ENCODE measurements at regions not wholly inside any gene's neighbourhood (a gene's known extent, or its start where the extent isn't known, plus 50 kb on each side); places are given as distances from the start of the nearest gene placed in this dataset.

DNA sequence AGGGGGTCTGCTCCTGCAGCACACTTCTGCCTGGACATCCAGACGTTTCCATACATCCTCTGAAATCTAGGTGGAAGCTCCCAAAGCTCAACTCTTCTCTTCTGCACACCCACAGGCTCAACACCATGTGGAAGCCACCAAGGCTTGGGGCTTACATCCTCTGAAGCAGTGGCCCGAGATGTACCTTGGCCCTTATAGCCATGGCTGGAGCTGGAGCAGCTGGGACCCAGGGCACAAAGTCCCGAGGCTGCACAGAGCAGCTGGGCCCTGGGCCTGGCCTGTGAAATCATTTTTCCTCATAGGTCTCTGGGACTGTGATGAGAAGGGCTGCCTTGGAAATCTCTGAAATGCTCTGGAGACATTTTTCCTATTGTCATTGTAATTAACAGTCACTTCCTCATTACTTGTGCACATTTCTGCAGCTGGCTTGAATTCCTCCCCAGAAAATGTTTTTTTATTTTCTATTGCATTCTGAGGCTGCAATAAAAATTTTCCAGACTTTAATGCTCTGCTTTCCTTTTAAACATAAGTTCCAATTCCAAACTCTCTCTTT lies 645.6 kb downstream of the RWDD3 start:
- Histone ChIP-seq H3K27ac (ENCODE audit: low read depth, low read length) (no peak overlapping the region), H3K27me3 (replicated peaks in 1 of 4; ENCODE audit: control insufficient read depth in 3 of 4, extremely low read depth in 1 of 4, insufficient read depth in 3 of 4, low read length in 3 of 4) (no peaks in the 10 kb centered on the region), H3K79me1 (ENCODE audit: low read depth, low read length) (no peaks in the 10 kb centered on the region), H2BK120ac (replicated peaks; ENCODE audit: low read depth, low read length) (no peak overlapping the region), H3K36me3 (ENCODE audit: control insufficient read depth in 2 of 4, insufficient read depth in 4 of 4, low read length in 3 of 4) (no peaks in the 10 kb centered on the region), H3K4ac (replicated peaks; ENCODE audit: insufficient read length, low read depth, low read length) (no peak overlapping the region), H3K14ac (ENCODE audit: insufficient read length) (no peak overlapping the region), H3K4me2 (ENCODE audit: insufficient read depth in 1 of 2, low read depth in 2 of 2, low read length in 2 of 2) (no peak overlapping the region), H2BK15ac (ENCODE audit: low read length) (no peak overlapping the region), H2AK5ac (ENCODE audit: low read depth, low read length) (no peak overlapping the region), H3K4me1 (replicated peaks in 1 of 4; ENCODE audit: control insufficient read depth in 3 of 4, insufficient read depth in 4 of 4, low read length in 3 of 4) (no peaks in the 10 kb centered on the region), H2BK20ac (ENCODE audit: low read length) (no peak overlapping the region), H4K5ac (ENCODE audit: insufficient read length, low read depth, low read length) (no peak overlapping the region), H3K56ac (replicated peaks; ENCODE audit: insufficient read length, low read depth, low read length) (no peak overlapping the region), H2BK5ac (ENCODE audit: low read depth, low read length) (no peak overlapping the region), H3K79me2 (ENCODE audit: control insufficient read depth in 1 of 2, insufficient read depth in 2 of 2, low read length in 2 of 2) (no peaks in the 10 kb centered on the region), H4K8ac (ENCODE audit: extremely low read depth, insufficient read depth, low read length) (no peak overlapping the region), H2AFZ (ENCODE audit: low read length) (no peak overlapping the region), H4K91ac (replicated peaks; ENCODE audit: insufficient read length, low read length) (no peak overlapping the region), H3K23ac (ENCODE audit: insufficient read length) (no peak overlapping the region), H2BK12ac (ENCODE audit: low read depth, low read length) (no peak overlapping the region), H3K18ac (ENCODE audit: extremely low read depth, low read length) (no peak overlapping the region), H4K20me1 (replicated peaks in 1 of 2; ENCODE audit: control insufficient read depth in 1 of 2, insufficient read depth in 2 of 2, low read length in 2 of 2) (no peaks in the 10 kb centered on the region), H3K4me3 (ENCODE audit: extremely low read depth in 1 of 4, insufficient read depth in 2 of 4, low read depth in 3 of 4, low read length in 4 of 4) (no peak overlapping the region), H3K9ac (replicated peaks in 1 of 4; ENCODE audit: extremely low read depth in 1 of 4, low read depth in 3 of 4, low read length in 3 of 4) (no peak overlapping the region), H3K9me3 (ENCODE audit: insufficient read depth in 2 of 2, low read depth in 1 of 2, low read length in 1 of 2) (peaks cover 4 to 8% of the 10 kb centered on the region in 2 experiments; a peak in 2 of 4 replicates), H3K23me2 (ENCODE audit: low read depth, low read length) (no peaks in the 10 kb centered on the region)
- DNase-seq (ENCODE audit: low read depth in 1 of 2, low spot score in 2 of 2) (no peak), FAIRE-seq (no peak)
- TF ChIP-seq GTF2F1 (IDR thresholded peaks at IDR 0.05; ENCODE audit: borderline replicate concordance, low read depth, low read length), result no peak
- TF ChIP-seq SP4 (IDR thresholded peaks at IDR 0.05; ENCODE audit: low read length), result no peak
- TF ChIP-seq TCF12 (IDR thresholded peaks at IDR 0.05; ENCODE audit: low read depth, low read length), result no peak
- TF ChIP-seq RNF2 (IDR thresholded peaks at IDR 0.05; ENCODE audit: borderline replicate concordance, low read depth, low read length, missing control alignments, poor library complexity, severe bottlenecking), result no peak
- no peak for TF ChIP-seq RFX5 (IDR thresholded peaks at IDR 0.05; ENCODE audit: borderline replicate concordance, low read depth, low read length)
- no peak for TF ChIP-seq RAD21 (IDR thresholded peaks at IDR 0.05 in 1 of 2, conservative IDR thresholded peaks at IDR 0.05 in 1 of 2; ENCODE audit: low read depth in 2 of 2, low read length in 2 of 2)
- TF ChIP-seq, protein P1, sequence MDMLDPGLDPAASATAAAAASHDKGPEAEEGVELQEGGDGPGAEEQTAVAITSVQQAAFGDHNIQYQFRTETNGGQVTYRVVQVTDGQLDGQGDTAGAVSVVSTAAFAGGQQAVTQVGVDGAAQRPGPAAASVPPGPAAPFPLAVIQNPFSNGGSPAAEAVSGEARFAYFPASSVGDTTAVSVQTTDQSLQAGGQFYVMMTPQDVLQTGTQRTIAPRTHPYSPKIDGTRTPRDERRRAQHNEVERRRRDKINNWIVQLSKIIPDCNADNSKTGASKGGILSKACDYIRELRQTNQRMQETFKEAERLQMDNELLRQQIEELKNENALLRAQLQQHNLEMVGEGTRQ (IDR thresholded peaks at IDR 0.05; ENCODE audit: low read length), result no peak
- TF ChIP-seq EZH2 (IDR thresholded peaks at IDR 0.05; ENCODE audit: low read depth, low read length, severe bottlenecking), result no peak
- ChIA-PET CTCF (ENCODE audit: partially characterized antibody) (no interaction called here), POLR2A (ENCODE audit: partially characterized antibody) (no interaction called here)
- 89% methylated on average over 3 of the region's 3 CpGs; no CpG with 5 or more reads in 1 of the 2 experiments for WGBS, 2 experiments (ENCODE audit: extremely low coverage in 1 of 2, insufficient coverage in 1 of 2, insufficient read length in 1 of 2, insufficient replicate concordance in 2 of 2, low coverage in 1 of 2, low lambda C conversion rate in 2 of 2, missing lambda C conversion rate in 1 of 2)

All from H1 (cell line).